ENCODE measurements at regions not wholly inside any gene's neighbourhood (a gene's known extent, or its start where the extent isn't known, plus 50 kb on each side); places are given as distances from the start of the nearest gene placed in this dataset.

DNA sequence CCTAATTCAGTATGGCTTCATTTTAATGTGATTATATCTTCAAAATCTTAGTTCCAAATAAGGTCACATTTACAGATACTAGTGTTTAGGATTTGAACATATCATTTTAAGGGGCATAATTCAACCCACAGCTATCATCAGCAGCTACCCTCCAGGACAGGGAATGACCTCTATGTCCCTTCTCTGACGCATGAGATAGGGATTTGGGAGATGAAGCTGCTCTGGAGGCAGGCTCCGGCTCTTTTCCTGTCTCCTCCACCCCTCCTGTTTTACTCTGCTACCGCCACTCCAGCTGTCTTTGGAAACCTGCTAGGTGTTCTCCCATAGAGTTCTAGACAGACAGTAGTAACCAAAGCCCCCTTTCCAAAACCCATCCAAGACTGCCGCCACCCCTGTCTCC, 119.2 kb downstream of the CARTPT start:
- TF ChIP-seq, protein P1, sequence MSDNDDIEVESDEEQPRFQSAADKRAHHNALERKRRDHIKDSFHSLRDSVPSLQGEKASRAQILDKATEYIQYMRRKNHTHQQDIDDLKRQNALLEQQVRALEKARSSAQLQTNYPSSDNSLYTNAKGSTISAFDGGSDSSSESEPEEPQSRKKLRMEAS (IDR thresholded peaks at IDR 0.05), result no peak
- TF ChIP-seq EP300 (IDR thresholded peaks at IDR 0.05; ENCODE audit: borderline replicate concordance), result no peak
- TF ChIP-seq TCF12 (IDR thresholded peaks at IDR 0.05; ENCODE audit: low read depth), result no peak
- TF ChIP-seq TEAD4 (IDR thresholded peaks at IDR 0.05), result no peak
- no peak for TF ChIP-seq NFIC (IDR thresholded peaks at IDR 0.05)
- no peak for TF ChIP-seq YY1 (IDR thresholded peaks at IDR 0.05; ENCODE audit: low read depth)
- TF ChIP-seq ZBTB7A (IDR thresholded peaks at IDR 0.05; ENCODE audit: low read depth), result no peak
- no peak for TF ChIP-seq CREB1 (IDR thresholded peaks at IDR 0.05; ENCODE audit: low read depth)
- no peak for TF ChIP-seq EGR1 (IDR thresholded peaks at IDR 0.05)
- no peak for TF ChIP-seq CEBPB (IDR thresholded peaks at IDR 0.05)
- TF ChIP-seq, protein P2, sequence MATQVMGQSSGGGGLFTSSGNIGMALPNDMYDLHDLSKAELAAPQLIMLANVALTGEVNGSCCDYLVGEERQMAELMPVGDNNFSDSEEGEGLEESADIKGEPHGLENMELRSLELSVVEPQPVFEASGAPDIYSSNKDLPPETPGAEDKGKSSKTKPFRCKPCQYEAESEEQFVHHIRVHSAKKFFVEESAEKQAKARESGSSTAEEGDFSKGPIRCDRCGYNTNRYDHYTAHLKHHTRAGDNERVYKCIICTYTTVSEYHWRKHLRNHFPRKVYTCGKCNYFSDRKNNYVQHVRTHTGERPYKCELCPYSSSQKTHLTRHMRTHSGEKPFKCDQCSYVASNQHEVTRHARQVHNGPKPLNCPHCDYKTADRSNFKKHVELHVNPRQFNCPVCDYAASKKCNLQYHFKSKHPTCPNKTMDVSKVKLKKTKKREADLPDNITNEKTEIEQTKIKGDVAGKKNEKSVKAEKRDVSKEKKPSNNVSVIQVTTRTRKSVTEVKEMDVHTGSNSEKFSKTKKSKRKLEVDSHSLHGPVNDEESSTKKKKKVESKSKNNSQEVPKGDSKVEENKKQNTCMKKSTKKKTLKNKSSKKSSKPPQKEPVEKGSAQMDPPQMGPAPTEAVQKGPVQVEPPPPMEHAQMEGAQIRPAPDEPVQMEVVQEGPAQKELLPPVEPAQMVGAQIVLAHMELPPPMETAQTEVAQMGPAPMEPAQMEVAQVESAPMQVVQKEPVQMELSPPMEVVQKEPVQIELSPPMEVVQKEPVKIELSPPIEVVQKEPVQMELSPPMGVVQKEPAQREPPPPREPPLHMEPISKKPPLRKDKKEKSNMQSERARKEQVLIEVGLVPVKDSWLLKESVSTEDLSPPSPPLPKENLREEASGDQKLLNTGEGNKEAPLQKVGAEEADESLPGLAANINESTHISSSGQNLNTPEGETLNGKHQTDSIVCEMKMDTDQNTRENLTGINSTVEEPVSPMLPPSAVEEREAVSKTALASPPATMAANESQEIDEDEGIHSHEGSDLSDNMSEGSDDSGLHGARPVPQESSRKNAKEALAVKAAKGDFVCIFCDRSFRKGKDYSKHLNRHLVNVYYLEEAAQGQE (IDR thresholded peaks at IDR 0.05; ENCODE audit: low read depth), result no peak
- TF ChIP-seq TAF1 (IDR thresholded peaks at IDR 0.05; ENCODE audit: low read depth), result no peak

DNA sequence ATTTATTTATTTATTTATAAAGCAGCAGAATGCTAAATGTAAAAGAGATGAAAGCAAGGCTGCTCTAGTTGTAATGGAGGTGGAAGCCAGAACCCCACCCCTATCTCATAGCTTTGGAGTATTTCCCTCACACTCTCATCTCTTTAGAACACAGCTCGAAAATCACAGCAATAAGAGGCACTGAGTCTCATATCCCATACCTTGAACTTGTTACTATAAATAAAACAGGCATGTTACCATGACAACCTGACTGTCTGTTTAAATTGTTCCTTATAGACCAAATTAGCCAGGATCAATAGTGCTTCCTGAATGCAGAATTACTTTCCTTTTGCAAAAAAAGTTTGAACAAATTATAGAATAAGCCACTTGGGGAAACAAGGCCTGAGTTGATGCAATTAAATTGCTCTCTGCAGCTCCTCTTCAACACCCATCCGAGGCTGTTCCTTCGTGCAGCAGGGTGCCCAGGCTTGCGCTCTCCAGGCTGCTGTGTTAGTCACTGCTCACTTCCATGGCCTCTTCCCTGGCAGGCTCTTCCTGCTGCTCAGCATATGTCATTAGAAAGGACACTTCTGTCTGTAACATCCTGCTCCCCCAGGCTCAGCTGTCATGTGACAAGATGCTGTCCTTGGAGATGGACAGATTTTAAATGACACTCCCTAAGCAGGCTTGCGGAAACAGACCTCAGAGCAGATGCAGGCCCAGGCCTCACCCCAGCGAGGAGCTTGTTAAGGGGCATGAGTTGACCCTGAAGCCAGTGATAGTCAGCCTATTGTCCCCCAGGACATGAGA, 120.2 kb downstream of the CARTPT start:
- no peak for TF ChIP-seq TAF1 (IDR thresholded peaks at IDR 0.05; ENCODE audit: low read depth)
- TF ChIP-seq, protein P3, sequence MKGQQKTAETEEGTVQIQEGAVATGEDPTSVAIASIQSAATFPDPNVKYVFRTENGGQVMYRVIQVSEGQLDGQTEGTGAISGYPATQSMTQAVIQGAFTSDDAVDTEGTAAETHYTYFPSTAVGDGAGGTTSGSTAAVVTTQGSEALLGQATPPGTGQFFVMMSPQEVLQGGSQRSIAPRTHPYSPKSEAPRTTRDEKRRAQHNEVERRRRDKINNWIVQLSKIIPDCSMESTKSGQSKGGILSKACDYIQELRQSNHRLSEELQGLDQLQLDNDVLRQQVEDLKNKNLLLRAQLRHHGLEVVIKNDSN (IDR thresholded peaks at IDR 0.05), result no peak

DNA sequence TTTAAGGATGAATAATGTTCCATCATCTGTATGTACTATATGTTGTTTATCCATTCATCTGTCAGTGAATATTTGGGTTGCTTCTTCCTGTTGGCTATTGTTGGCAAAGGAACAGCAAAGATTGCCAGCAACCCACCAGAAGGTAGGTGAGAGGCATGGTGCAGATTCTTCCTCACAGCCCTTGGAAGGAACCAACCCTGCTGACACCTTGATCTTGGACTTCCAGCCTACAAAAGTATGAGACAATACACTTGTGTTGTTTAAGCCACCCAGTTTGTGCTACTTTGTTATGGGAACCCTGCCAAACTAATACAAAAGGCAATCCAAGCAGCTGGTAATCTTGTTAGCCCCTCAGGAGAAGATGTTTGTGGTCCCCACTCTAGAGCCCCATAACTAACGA, 122.0 kb downstream of the CARTPT start:
- TF ChIP-seq ZBTB7A (IDR thresholded peaks at IDR 0.05; ENCODE audit: low read depth) (no peak), FOXM1 (IDR thresholded peaks at IDR 0.05; ENCODE audit: borderline replicate concordance, low read depth) (no peak), TCF12 (IDR thresholded peaks at IDR 0.05; ENCODE audit: low read depth) (no peak)
- TF ChIP-seq, protein P1 (IDR thresholded peaks at IDR 0.05), result no peak

DNA sequence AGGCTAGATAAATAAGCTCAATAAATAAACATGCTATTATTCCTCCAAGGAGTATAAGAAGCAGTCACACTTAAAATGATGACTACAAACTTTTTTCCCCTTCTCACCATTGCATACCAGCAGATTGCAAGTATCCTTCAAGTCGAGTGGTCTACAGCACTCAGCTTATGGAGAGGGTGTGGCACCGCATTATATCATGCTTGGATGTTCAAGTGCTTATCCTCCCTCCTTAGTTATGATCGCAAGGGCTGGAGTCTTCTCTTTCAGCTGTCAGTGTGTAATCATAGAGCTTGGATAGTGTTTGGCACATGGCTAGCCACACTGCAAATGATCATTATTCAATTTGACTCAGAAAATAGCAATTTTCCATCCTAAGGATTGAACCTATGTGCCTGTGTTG, 124.0 kb downstream of the CARTPT start:
- TF ChIP-seq TAF1 (IDR thresholded peaks at IDR 0.05; ENCODE audit: low read depth), result no peak

DNA sequence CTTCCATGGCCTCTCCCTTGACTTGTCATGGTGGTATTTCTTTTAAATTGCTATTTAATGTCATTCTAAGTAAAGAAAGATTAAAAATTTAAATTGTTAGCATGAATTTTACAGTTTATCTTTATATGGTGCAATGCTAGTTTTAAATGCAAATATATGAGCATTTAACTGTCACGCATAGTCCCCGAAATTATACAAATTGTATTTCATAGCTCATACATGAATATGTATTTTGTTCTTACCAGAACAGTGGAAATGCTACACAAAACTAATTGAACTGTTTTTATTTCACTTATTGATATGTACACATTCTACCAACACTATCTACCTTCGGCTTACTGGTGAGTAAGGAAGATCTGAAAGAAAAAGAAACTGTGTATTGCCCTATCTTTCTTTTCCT, 125.8 kb downstream of the CARTPT start:
- TF ChIP-seq, protein P1 (IDR thresholded peaks at IDR 0.05), result no peak
- no peak for TF ChIP-seq TCF12 (IDR thresholded peaks at IDR 0.05; ENCODE audit: low read depth)
- TF ChIP-seq NFIC (IDR thresholded peaks at IDR 0.05), result no peak
- no peak for TF ChIP-seq RAD21 (IDR thresholded peaks at IDR 0.05; ENCODE audit: low read depth)
- TF ChIP-seq TAF1 (IDR thresholded peaks at IDR 0.05; ENCODE audit: low read depth), result no peak
- no peak for TF ChIP-seq YY1 (IDR thresholded peaks at IDR 0.05; ENCODE audit: low read depth)
- TF ChIP-seq, protein P2 (IDR thresholded peaks at IDR 0.05; ENCODE audit: low read depth), result no peak
- no peak for TF ChIP-seq EGR1 (IDR thresholded peaks at IDR 0.05)
- no peak for TF ChIP-seq FOXM1 (IDR thresholded peaks at IDR 0.05; ENCODE audit: borderline replicate concordance, low read depth)
- no peak for TF ChIP-seq ZBTB7A (IDR thresholded peaks at IDR 0.05; ENCODE audit: low read depth)
- no peak for TF ChIP-seq CREB1 (IDR thresholded peaks at IDR 0.05; ENCODE audit: low read depth)
- TF ChIP-seq EP300 (IDR thresholded peaks at IDR 0.05; ENCODE audit: borderline replicate concordance), result no peak
- TF ChIP-seq TEAD4 (IDR thresholded peaks at IDR 0.05), result no peak
- TF ChIP-seq, protein P3 (IDR thresholded peaks at IDR 0.05), result no peak

DNA sequence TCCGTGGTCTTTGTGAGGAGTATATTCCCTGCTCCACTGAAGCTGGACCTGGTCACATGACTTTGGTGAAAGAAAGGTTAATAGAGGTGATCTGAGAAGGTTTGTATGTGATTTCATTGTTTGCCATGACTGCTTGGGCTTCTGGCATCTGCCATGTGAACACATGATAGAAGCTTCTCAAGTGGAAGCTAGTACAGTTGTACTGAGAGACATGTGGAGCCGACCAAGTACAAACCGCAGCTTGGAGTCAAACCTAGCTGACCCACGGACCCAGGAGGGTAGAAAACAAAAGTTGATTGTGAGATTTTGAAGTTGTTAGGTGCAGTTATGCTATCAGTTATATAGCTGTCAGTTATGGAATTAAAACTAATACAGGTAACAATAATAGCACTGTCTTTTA, 140.4 kb downstream of the CARTPT start:
- TF ChIP-seq YY1 (IDR thresholded peaks at IDR 0.05; ENCODE audit: low read depth) (no peak), ZBTB7A (IDR thresholded peaks at IDR 0.05; ENCODE audit: low read depth) (no peak), FOXM1 (IDR thresholded peaks at IDR 0.05; ENCODE audit: borderline replicate concordance, low read depth) (no peak), CREB1 (IDR thresholded peaks at IDR 0.05; ENCODE audit: low read depth) (no peak), TAF1 (IDR thresholded peaks at IDR 0.05; ENCODE audit: low read depth) (no peak), EP300 (IDR thresholded peaks at IDR 0.05; ENCODE audit: borderline replicate concordance) (no peak), TCF12 (IDR thresholded peaks at IDR 0.05; ENCODE audit: low read depth) (no peak), EGR1 (IDR thresholded peaks at IDR 0.05) (no peak), RAD21 (IDR thresholded peaks at IDR 0.05; ENCODE audit: low read depth) (no peak), CEBPB (IDR thresholded peaks at IDR 0.05) (no peak), TEAD4 (IDR thresholded peaks at IDR 0.05) (no peak)
- TF ChIP-seq, protein P2 (IDR thresholded peaks at IDR 0.05; ENCODE audit: low read depth), result no peak
- TF ChIP-seq, protein P1 (IDR thresholded peaks at IDR 0.05), result no peak
- TF ChIP-seq, protein P3 (IDR thresholded peaks at IDR 0.05), result no peak
